ENCODE measurements at regions not wholly inside any gene's neighbourhood (a gene's known extent, or its start where the extent isn't known, plus 50 kb on each side); places are given as distances from the start of the nearest gene placed in this dataset.

DNA sequence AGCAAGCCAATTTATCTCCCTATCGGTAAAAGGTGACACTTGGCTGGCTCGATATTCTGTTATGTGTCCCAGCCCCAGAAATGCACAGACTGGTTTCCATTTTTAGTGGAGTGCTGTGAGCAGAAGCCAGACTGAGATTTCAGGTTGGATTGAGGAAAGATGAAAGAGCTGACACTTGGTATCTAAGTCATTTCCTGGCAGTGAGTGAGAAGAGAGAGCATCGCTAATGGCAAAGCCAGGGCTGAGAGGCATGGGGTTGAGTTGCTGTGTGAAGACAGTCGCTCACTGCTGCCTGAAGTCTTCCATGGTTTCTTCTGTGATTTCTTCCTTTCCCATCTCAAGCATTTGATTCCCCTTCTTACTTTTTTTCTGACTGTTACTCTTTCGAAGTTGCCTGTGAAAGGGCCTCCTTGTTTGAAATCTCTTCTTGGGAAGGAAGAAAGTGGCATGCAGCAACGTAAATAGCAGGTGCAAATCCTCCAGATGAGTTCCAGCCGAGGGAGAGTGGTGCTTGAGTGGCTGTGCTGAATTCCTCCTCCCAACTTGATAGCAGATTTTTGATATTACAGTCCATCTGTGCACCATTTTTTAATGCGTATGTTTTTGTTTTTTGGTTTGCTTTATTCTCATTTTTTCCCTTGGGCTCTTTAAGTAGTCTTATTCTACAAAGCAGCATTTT lies 109.2 kb upstream of the LIMCH1 start:
- no peak overlapping the region for H3K4me3 ChIP-seq (ENCODE audit: low read depth, low read length)
- TF ChIP-seq CTCF (IDR thresholded peaks at IDR 0.05; ENCODE audit: control insufficient read depth, extremely low read depth, insufficient read depth), result no peak
- no peak for DNase-seq (ENCODE audit: low read depth)

DNA sequence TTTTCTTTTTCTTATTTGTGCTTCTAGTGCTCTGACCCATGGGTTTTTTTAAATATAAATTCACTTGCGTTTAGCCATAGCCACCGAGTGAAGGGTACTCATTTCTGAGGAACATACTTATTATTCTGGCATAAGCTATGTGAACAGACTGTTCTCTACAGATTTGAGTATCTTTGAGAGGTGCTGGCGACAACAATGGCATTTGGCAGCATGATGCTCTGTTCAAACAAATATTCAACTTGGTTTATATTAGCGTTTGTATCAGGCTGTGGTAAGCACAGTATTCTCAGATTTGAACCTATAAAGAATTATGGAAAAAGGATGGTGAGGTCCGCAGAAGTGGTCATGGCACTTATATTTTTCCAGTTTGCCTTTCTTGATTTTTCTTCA lies 108.7 kb upstream of the LIMCH1 start:
- peak; percentile 82 for DNase-seq (ENCODE audit: low read depth)
- H3K4me3 ChIP-seq (ENCODE audit: low read depth, low read length), result no peak overlapping the region
- TF ChIP-seq CTCF (IDR thresholded peaks at IDR 0.05; ENCODE audit: control insufficient read depth, extremely low read depth, insufficient read depth), result no peak

DNA sequence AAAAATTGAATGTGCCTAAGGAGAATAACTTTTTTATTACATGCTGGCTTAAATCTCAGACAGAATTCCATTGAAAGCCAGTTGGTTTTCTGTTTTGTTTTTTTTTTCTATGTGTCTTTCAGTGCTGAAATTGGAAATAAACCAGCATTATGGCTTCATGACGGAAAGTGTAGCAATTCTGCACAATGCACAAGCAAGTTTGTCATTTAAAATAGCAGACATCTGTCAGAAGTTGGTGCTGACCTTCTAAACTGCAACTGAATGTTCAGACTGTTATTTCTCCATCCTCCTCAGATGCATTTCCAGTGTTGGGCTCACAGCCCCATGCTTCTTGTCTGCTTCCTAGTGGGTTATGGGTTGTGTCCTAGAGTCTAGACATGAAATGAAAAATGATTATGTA lies 107.2 kb upstream of the LIMCH1 start:
- H3K4me3 ChIP-seq (ENCODE audit: low read depth, low read length), result no peak overlapping the region
- no peak for DNase-seq (ENCODE audit: low read depth)
- TF ChIP-seq CTCF (IDR thresholded peaks at IDR 0.05; ENCODE audit: control insufficient read depth, extremely low read depth, insufficient read depth), result no peak

- H3K4me3 ChIP-seq (ENCODE audit: low read depth, low read length), result no peak overlapping the region
- no peak for TF ChIP-seq CTCF (IDR thresholded peaks at IDR 0.05; ENCODE audit: control insufficient read depth, extremely low read depth, insufficient read depth)
- no peak for DNase-seq (ENCODE audit: low read depth)
Observed at GRCh38 chr4:41431276-41431675, 106.7 kb upstream of the LIMCH1 start.

- DNase-seq (ENCODE audit: low read depth), result no peak
- no peak for TF ChIP-seq CTCF (IDR thresholded peaks at IDR 0.05; ENCODE audit: control insufficient read depth, extremely low read depth, insufficient read depth)
- no peak overlapping the region for H3K4me3 ChIP-seq (ENCODE audit: low read depth, low read length)
Observed at GRCh38 chr4:41432219-41432618, 105.7 kb upstream of the LIMCH1 start.

DNA sequence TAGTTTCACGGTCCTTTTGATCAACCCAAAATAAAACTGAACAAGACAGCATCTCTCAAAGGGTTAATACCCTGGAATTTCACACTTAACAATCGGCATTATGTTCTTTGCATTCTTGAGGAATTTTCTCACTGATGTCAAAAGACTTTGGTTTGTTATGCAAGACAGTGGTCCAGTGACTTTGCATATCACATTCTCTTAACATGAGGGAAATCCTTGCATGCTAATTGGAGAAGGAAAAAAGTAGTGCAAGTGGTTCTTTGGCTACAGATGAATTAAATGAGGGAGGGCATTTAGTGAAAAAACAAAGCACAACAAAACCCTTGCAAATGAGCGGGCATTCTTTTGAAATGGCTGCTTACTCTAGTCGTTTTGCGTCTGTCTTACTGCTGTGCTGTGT lies 105.1 kb upstream of the LIMCH1 start:
- TF ChIP-seq CTCF (IDR thresholded peaks at IDR 0.05; ENCODE audit: control insufficient read depth, extremely low read depth, insufficient read depth), result no peak
- no peak overlapping the region for H3K4me3 ChIP-seq (ENCODE audit: low read depth, low read length)
- DNase-seq (ENCODE audit: low read depth), result no peak

DNA sequence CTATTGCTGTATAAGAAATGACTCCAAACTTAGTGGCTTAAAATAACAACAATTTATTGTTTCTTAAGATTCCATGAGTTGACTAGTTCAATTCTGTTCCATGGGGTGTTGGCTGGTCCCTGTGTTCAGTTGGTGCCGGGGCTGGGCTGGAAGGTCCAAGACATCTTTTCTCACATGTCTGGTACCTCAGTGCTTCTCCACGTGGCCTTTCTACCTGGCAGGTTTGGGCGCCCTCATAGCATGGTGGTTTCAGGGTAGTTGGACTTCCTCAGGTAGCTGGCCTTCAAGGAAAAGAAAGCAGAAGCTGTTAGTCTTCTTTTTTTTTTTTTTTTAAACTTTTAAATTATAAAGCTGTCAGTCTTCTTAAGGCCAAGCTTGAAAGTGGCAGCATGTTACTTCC lies 104.6 kb upstream of the LIMCH1 start:
- TF ChIP-seq CTCF (IDR thresholded peaks at IDR 0.05; ENCODE audit: control insufficient read depth, extremely low read depth, insufficient read depth), result no peak
- H3K4me3 ChIP-seq (ENCODE audit: low read depth, low read length), result no peak overlapping the region
- no peak for DNase-seq (ENCODE audit: low read depth)
